Natural killer cell (primary cell): ENCODE measurements at regions not wholly inside any gene's neighbourhood (a gene's known extent, or its start where the extent isn't known, plus 50 kb on each side); places are given as distances from the start of the nearest gene placed in this dataset.
"Not testable (repeated sequence)": the region's sequence is repeated elsewhere in the genome, so short reads cannot be mapped to it uniquely, and the experiment has no call there.

ENCODE experiments used
- ATAC-seq, 3 donors: fragments of 150-1000 bp in 2 of 3; fragments of 200-7000 bp in 1 of 3; cut with Tn5 transposase; 1 replicate in 1 of 3; 2 replicates in 2 of 3; pipeline ENCODE4 v1.10.0; 2021; ENCODE audit warnings: mild to moderate bottlenecking in 2 of 3, moderate library complexity in 2 of 3
- DNase-seq, 2 donors: peaks; one replicate each; pipeline versions ENCODE4 v3.0.0 to v3.0.0-alpha.2; 2013 to 2021; ENCODE audit warnings: mixed read lengths in 1 of 2
- H3K27ac ChIP-seq: one replicate; pipeline ENCODE4 v1.5.1; 2013; ENCODE audit warnings: mild to moderate bottlenecking, low read length
- H3K27me3 ChIP-seq: one replicate; pipeline ENCODE4 v1.6.1; 2013; ENCODE audit warnings: low read length; ENCODE audit not compliant: control insufficient read depth, insufficient read depth
- H3K36me3 ChIP-seq: one replicate; pipeline ENCODE4 v1.6.1; 2013; ENCODE audit warnings: low read length; ENCODE audit not compliant: control insufficient read depth, insufficient read depth
- H3K4me1 ChIP-seq: one replicate; pipeline ENCODE4 v1.6.1; 2013; ENCODE audit warnings: low read length; ENCODE audit not compliant: control insufficient read depth, insufficient read depth
- H3K4me3 ChIP-seq: one replicate; pipeline ENCODE4 v1.5.1; 2013; ENCODE audit warnings: low read length
- H3K9me3 ChIP-seq: one replicate; pipeline ENCODE4 v1.6.1; 2013; ENCODE audit warnings: low read length; ENCODE audit not compliant: control insufficient read depth, insufficient read depth
- H3K27ac Mint-ChIP-seq, 2 donors: one replicate each; pipeline ENCODE4 v1.8.0; 2022; ENCODE audit warnings: mild to moderate bottlenecking in 2 of 2, mixed read lengths in 2 of 2, moderate library complexity in 1 of 2
- H3K27me3 Mint-ChIP-seq, 2 donors: one replicate each; pipeline ENCODE4 v1.8.0; 2022; ENCODE audit warnings: low read depth in 2 of 2, mixed read lengths in 2 of 2
- H3K36me3 Mint-ChIP-seq: one replicate; pipeline ENCODE4 v1.8.0; 2022; ENCODE audit warnings: mixed read lengths
- H3K4me1 Mint-ChIP-seq, 2 donors: one replicate each; pipeline ENCODE4 v1.8.0; 2022; ENCODE audit warnings: mixed read lengths in 2 of 2
- H3K4me3 Mint-ChIP-seq: one replicate; pipeline ENCODE4 v1.8.0; 2022; ENCODE audit warnings: mild to moderate bottlenecking, moderate library complexity, mixed read lengths
- H3K9me3 Mint-ChIP-seq, 2 donors: one replicate each; pipeline ENCODE4 v1.8.0; 2022; ENCODE audit warnings: mixed read lengths in 2 of 2
- CTCF ChIP-seq: fragments of 200-600 bp; IDR thresholded peaks from one replicate; pipeline ENCODE4 v1.8.0; 2022; ENCODE audit warnings: antibody characterized with exemption
- WGBS: methylation state at CpG from one replicate; pipeline ENCODE4 v1.1.7; 2013; ENCODE audit warnings: missing lambda C conversion rate; ENCODE audit not compliant: insufficient coverage; 5-methylcytosine and 5-hydroxymethylcytosine counted together
- intact Hi-C: fragments of 100-400 bp; cut with micrococcal nuclease; formaldehyde crosslinking; loops from one replicate; pipeline ENCODE4 v1.14.2; 2022

- peaks cover 2% of the 10 kb centered on the region for H3K27me3 ChIP-seq
- no peaks in the 10 kb centered on the region for H3K9me3 ChIP-seq
- no peaks in the 10 kb centered on the region for H3K36me3 Mint-ChIP-seq
- no peaks in the 10 kb centered on the region for H3K4me1 ChIP-seq
- intact Hi-C loops, result no loop called here
- peaks cover 0 to 2% of the 10 kb centered on the region in 2 donors for H3K27me3 Mint-ChIP-seq
- H3K9me3 Mint-ChIP-seq, result peaks cover 0 to 10% of the 10 kb centered on the region in 2 donors
- 89% methylated on average over 1 of the region's 1 CpG for WGBS
- H3K4me3 Mint-ChIP-seq, result no peak overlapping the region
- ATAC-seq, result no peak
- DNase-seq, result no peak
- no peak for TF ChIP-seq CTCF
- H3K27ac Mint-ChIP-seq, result no peak overlapping the region
- no peaks in the 10 kb centered on the region for H3K36me3 ChIP-seq
- H3K27ac ChIP-seq, result no peak overlapping the region
- H3K4me3 ChIP-seq, result no peak overlapping the region
- H3K4me1 Mint-ChIP-seq, result no peaks in the 10 kb centered on the region
These were observed 128.7 kb upstream of the SLC35G4 start for GRCh38 chr18:11480692-11481091.

- H3K27ac ChIP-seq, DNase-seq, H3K4me3 Mint-ChIP-seq, H3K27me3 ChIP-seq, H3K36me3 Mint-ChIP-seq, H3K9me3 ChIP-seq, ATAC-seq, H3K27ac Mint-ChIP-seq, H3K4me1 Mint-ChIP-seq, H3K4me1 ChIP-seq, H3K36me3 ChIP-seq, intact Hi-C loops, H3K4me3 ChIP-seq, H3K27me3 Mint-ChIP-seq: not testable (repeated sequence)
- WGBS, result 76% methylated on average over 7 of the region's 7 CpGs
- peaks cover 3 to 11% of the 10 kb centered on the region in 2 donors for H3K9me3 Mint-ChIP-seq
These were observed 130.4 kb upstream of the SLC35G4 start for GRCh38 chr18:11479031-11479430.

- H3K27me3 Mint-ChIP-seq, result no peaks in the 10 kb centered on the region
- Histone ChIP-seq H3K4me1 (no peaks in the 10 kb centered on the region), H3K27me3 (no peaks in the 10 kb centered on the region), H3K36me3 (no peaks in the 10 kb centered on the region), H3K9me3 (no peaks in the 10 kb centered on the region), H3K4me3 (no peak overlapping the region), H3K27ac (no peak overlapping the region)
- peaks cover 2 to 3% of the 10 kb centered on the region in 2 donors for H3K9me3 Mint-ChIP-seq
- H3K4me3 Mint-ChIP-seq, result no peak overlapping the region
- no peaks in the 10 kb centered on the region for H3K36me3 Mint-ChIP-seq
- ATAC-seq (no peak), DNase-seq (no peak)
- WGBS, result 46% methylated on average over 7 of the region's 7 CpGs
- TF ChIP-seq CTCF, result no peak
- H3K27ac Mint-ChIP-seq, result no peak overlapping the region
- intact Hi-C loops, result no loop called here
- no peaks in the 10 kb centered on the region for H3K4me1 Mint-ChIP-seq
These were observed 138.5 kb upstream of the SLC35G4 start for GRCh38 chr18:11470941-11471340.

- Mint-ChIP-seq H3K36me3 (no peaks in the 10 kb centered on the region), H3K9me3 (no peaks in the 10 kb centered on the region), H3K27ac (no peak overlapping the region), H3K4me1 (no peaks in the 10 kb centered on the region), H3K27me3 (no peaks in the 10 kb centered on the region), H3K4me3 (no peak overlapping the region)
- H3K4me1 ChIP-seq, result no peaks in the 10 kb centered on the region
- H3K36me3 ChIP-seq, result no peaks in the 10 kb centered on the region
- no peak for TF ChIP-seq CTCF
- H3K4me3 ChIP-seq, result no peak overlapping the region
- DNase-seq, result no peak
- H3K9me3 ChIP-seq, result no peaks in the 10 kb centered on the region
- intact Hi-C loops, result no loop called here
- H3K27me3 ChIP-seq, result no peaks in the 10 kb centered on the region
- no peak for ATAC-seq
- H3K27ac ChIP-seq, result no peak overlapping the region
- 57% methylated on average over 2 of the region's 2 CpGs for WGBS
These were observed 140.8 kb upstream of the SLC35G4 start for GRCh38 chr18:11468617-11469016.
